Astrocyte of the cerebellum (primary cell): ENCODE measurements at regions not wholly inside any gene's neighbourhood (a gene's known extent, or its start where the extent isn't known, plus 50 kb on each side); places are given as distances from the start of the nearest gene placed in this dataset.

Experiments
- DNase-seq: peaks from one replicate; pipeline ENCODE4 v3.0.0-alpha.2; 2011; ENCODE audit warnings: low read depth
- H3K4me3 ChIP-seq: 2 replicates; pipeline ENCODE4 v1.5.1; 2011; ENCODE audit warnings: mild to moderate bottlenecking, low read depth, low read length, moderate library complexity
- CTCF ChIP-seq: IDR thresholded peaks from 2 replicates; pipeline ENCODE4 v1.5.1; 2012; ENCODE audit warnings: low read length, low read depth, moderate library complexity, mild to moderate bottlenecking; ENCODE audit errors: missing control alignments
- in situ Hi-C: cut with HindIII; loops from 2 replicates; pipeline ENCODE4 v1.10.0; 2017; ENCODE audit warnings: low sequenced_read_pairs

- TF ChIP-seq CTCF, result no peak
- no peak overlapping the region for H3K4me3 ChIP-seq
- in situ Hi-C loops, result no loop called here
- DNase-seq, result no peak
These were observed 90.9 kb downstream of the MYCN start for GRCh38 chr2:16031058-16031847.

GRCh38 chr2:16030206-16031057 lies 90.1 kb downstream of the MYCN start:
- no peak for DNase-seq
- in situ Hi-C loops, result no loop called here
- TF ChIP-seq CTCF, result no peak
- H3K4me3 ChIP-seq, result no peak overlapping the region

- no peak for TF ChIP-seq CTCF
- in situ Hi-C loops, result no loop called here
- no peak overlapping the region for H3K4me3 ChIP-seq
- DNase-seq, result no peak
These were observed 88.3 kb downstream of the MYCN start for GRCh38 chr2:16028644-16029043.

DNA sequence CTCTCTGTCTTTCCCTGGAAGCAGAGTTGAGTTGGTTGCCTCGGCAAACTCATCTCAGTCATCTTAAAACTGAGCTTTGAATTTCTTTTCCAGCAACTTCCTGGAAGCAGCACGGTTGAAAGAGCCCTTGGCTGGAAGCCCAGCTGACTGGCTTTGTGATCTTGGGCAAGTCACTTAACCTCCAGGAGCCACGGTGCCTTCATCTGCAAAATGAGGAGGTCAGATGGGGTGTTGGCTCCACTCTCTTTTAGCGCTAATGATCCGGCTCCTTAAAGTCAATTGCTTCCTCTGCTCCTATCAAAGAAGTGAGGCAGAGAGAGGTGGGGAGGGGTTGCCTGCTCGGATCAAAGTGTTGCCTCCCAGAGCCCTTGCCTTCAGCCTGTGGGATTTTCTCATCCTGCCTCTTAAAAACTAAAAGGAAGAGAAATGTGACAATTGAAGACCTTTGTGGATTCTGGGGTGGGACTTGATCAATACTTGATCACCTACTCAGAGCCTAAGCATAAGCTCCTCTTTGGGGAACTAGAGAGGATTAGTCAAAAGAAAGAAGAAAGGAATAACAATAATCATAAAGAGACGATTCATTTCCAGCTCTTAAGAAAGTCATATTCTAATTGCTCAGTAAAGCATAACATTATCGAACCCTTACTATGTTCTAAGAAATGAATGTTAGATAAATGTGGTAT lies 86.6 kb downstream of the MYCN start:
- in situ Hi-C loops, result no loop called here
- no peak overlapping the region for H3K4me3 ChIP-seq
- no peak for DNase-seq
- no peak for TF ChIP-seq CTCF

DNA sequence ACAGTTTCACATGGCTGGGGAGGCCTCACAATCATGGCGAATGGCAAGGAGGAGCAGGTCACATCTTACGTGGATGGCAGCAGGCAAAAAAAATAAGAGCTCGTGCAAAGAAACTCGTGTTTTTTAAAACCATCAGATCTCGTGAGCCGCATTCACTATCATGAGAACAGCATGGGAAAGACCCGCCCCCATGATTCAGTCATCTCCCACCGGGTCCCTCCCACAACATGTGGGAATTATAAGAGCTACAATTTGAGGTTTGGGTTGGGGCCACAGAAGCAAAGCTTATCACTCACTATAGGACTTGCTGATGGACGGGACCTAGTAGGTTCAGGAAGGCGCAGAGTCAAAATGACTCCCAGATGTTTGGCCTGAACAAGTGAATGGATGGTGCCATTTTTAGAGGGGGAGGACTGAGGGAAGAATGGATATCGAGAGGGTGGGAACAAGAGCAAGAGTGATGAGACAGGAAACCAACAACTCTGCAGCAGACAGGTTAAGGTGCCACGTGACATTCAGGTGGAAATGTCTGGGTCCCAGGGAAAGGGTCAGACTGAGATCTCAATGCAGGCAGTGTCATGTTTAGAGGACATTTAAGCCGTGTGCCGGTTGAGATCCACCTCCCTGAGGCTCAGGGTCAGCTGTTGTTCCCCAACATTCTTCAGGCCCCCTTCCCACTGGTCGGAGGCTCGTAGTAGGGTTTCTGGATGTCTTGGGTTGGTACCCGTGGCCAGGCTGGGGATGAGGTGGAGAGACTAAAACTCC lies 85.7 kb downstream of the MYCN start:
- DNase-seq, result no peak
- in situ Hi-C loops, result no loop called here
- no peak for TF ChIP-seq CTCF
- H3K4me3 ChIP-seq, result no peak overlapping the region
